AG09309 (cell line): ENCODE measurements at regions not wholly inside any gene's neighbourhood (a gene's known extent, or its start where the extent isn't known, plus 50 kb on each side); places are given as distances from the start of the nearest gene placed in this dataset.

Source experiments
- DNase-seq: peaks from one replicate; pipeline ENCODE4 v3.0.0-alpha.2; 2010; ENCODE audit warnings: low read depth
- H3K4me3 ChIP-seq: 2 replicates; pipeline ENCODE4 v1.5.1; 2011; ENCODE audit warnings: mild to moderate bottlenecking, low read depth, low read length, moderate library complexity; ENCODE audit not compliant: control insufficient read depth
- CTCF ChIP-seq: IDR thresholded peaks from 2 replicates; pipeline ENCODE4 v1.5.1; 2011; ENCODE audit warnings: mild to moderate bottlenecking, low read depth, low read length, inconsistent platforms; ENCODE audit not compliant: insufficient read depth, control insufficient read depth; ENCODE audit errors: missing control alignments

GRCh38 chr3:127099982-127100381 lies 92.9 kb upstream of the PRR23E start:
- no peak for TF ChIP-seq CTCF
- no peak for DNase-seq
- H3K4me3 ChIP-seq: no peak overlapping the region

- TF ChIP-seq CTCF: no peak
Measured at GRCh38 chr3:127100459-127101410, 92.2 kb upstream of the PRR23E start.

GRCh38 chr3:127101411-127102187 lies 91.3 kb upstream of the PRR23E start:
- TF ChIP-seq CTCF: no peak
- DNase-seq: no peak
- H3K4me3 ChIP-seq: no peak overlapping the region

More at GRCh38 chr3:127100459-127101410, 92.2 kb upstream of the PRR23E start:
- H3K4me3 ChIP-seq: no peak overlapping the region
- DNase-seq: no peak

GRCh38 chr3:127102188-127102520 lies 90.8 kb upstream of the PRR23E start:
- TF ChIP-seq CTCF: no peak
- no peak overlapping the region for H3K4me3 ChIP-seq
- DNase-seq: no peak

GRCh38 chr3:127102587-127102986 lies 90.3 kb upstream of the PRR23E start:
- DNase-seq: no peak
- no peak overlapping the region for H3K4me3 ChIP-seq
- TF ChIP-seq CTCF: no peak

GRCh38 chr3:127103080-127103479 lies 89.9 kb upstream of the PRR23E start:
- H3K4me3 ChIP-seq: no peak overlapping the region
- no peak for TF ChIP-seq CTCF
- no peak for DNase-seq
